ENCODE measurements at regions not wholly inside any gene's neighbourhood (a gene's known extent, or its start where the extent isn't known, plus 50 kb on each side); places are given as distances from the start of the nearest gene placed in this dataset.

GRCh38 chr20:12617076-12617475 lies 391.7 kb upstream of the SPTLC3 start:
- Mint-ChIP-seq H3K4me1 (no peaks in the 10 kb centered on the region), H3K27me3 (ENCODE audit: low read depth) (no peaks in the 10 kb centered on the region), H3K27ac (no peak overlapping the region), H3K4me3 (no peak overlapping the region), H3K36me3 (0 out of 2 replicates have a peak, but pooled peaks cover 3% of the 10 kb centered on the region), H3K9me3 (peaks cover 16% of the 10 kb centered on the region)
- POLR2A ChIA-PET = no interaction called here
- CTCF ChIA-PET = no interaction called here
- TF ChIP-seq FOXP4 (CRISPR knock-in tag; IDR thresholded peaks at IDR 0.05) = no peak
- no peak for TF ChIP-seq E2F5 (CRISPR knock-in tag; IDR thresholded peaks at IDR 0.05)
- TF ChIP-seq ZNF396 (CRISPR knock-in tag; IDR thresholded peaks at IDR 0.05; ENCODE audit: borderline replicate concordance) = no peak
- DNase-seq (ENCODE audit: low spot score) (no peak), ATAC-seq (no peak)

- ChIA-PET CTCF (no interaction called here), POLR2A (no interaction called here)
- no peaks in the 10 kb centered on the region for H3K27me3 Mint-ChIP-seq (ENCODE audit: low read depth)
- H3K9me3 Mint-ChIP-seq = peaks cover under 1% of the 10 kb centered on the region
- DNase-seq (ENCODE audit: low spot score) (no peak), ATAC-seq (no peak)
- H3K4me3 Mint-ChIP-seq = no peak overlapping the region
- H3K4me1 Mint-ChIP-seq = no peaks in the 10 kb centered on the region
- no peaks in the 10 kb centered on the region for H3K36me3 Mint-ChIP-seq
- H3K27ac Mint-ChIP-seq = no peak overlapping the region
- TF ChIP-seq SOX15 (CRISPR knock-in tag; IDR thresholded peaks at IDR 0.05) (no peak), JAZF1 (CRISPR knock-in tag; IDR thresholded peaks at IDR 0.05) (no peak), PRDM15 (CRISPR knock-in tag; IDR thresholded peaks at IDR 0.05) (no peak), OVOL2 (CRISPR knock-in tag; IDR thresholded peaks at IDR 0.05; ENCODE audit: borderline replicate concordance) (no peak), MXD4 (CRISPR knock-in tag; IDR thresholded peaks at IDR 0.05; ENCODE audit: borderline replicate concordance) (no peak), PRRX2 (CRISPR knock-in tag; IDR thresholded peaks at IDR 0.05) (no peak), ESRRA (CRISPR knock-in tag; IDR thresholded peaks at IDR 0.05; ENCODE audit: borderline replicate concordance) (no peak), RORB (CRISPR knock-in tag; IDR thresholded peaks at IDR 0.05) (no peak), ZNF281 (CRISPR knock-in tag; IDR thresholded peaks at IDR 0.05) (no peak), ZNF138 (CRISPR knock-in tag; conservative IDR thresholded peaks at IDR 0.05) (no peak), FOXP4 (CRISPR knock-in tag; IDR thresholded peaks at IDR 0.05) (no peak), ATF1 (CRISPR knock-in tag; IDR thresholded peaks at IDR 0.05) (no peak), CBFB (CRISPR knock-in tag; IDR thresholded peaks at IDR 0.05; ENCODE audit: low read depth) (no peak), ZNF532 (CRISPR knock-in tag; IDR thresholded peaks at IDR 0.05; ENCODE audit: borderline replicate concordance) (no peak), NR2C2 (CRISPR knock-in tag; IDR thresholded peaks at IDR 0.05) (no peak), IRF2 (CRISPR knock-in tag; IDR thresholded peaks at IDR 0.05; ENCODE audit: borderline replicate concordance, low read depth) (no peak), ZNF416 (CRISPR knock-in tag; IDR thresholded peaks at IDR 0.05) (no peak)
Measured at GRCh38 chr20:12623870-12624269, 384.9 kb upstream of the SPTLC3 start.

Data from WTC11 (cell line).